ENCODE measurements at regions not wholly inside any gene's neighbourhood (a gene's known extent, or its start where the extent isn't known, plus 50 kb on each side); places are given as distances from the start of the nearest gene placed in this dataset.

- no peak overlapping the region for H3K4me3 Mint-ChIP-seq (ENCODE audit: unreplicated experiment)
- no peak for TF ChIP-seq CTCF (IDR thresholded peaks at IDR 0.05; ENCODE audit: insufficient read depth in 1 of 2, low read depth in 1 of 2, low read length in 1 of 2, severe bottlenecking in 1 of 2, unreplicated experiment in 1 of 2)
- Histone ChIP-seq H3K9me3 (peaks cover 2% of the 10 kb centered on the region; the same call in 1 of the 2 replicates), H3K4me1 (no peaks in the 10 kb centered on the region; the same call in 1 of the 2 replicates), H3K27me3 (replicated peaks; ENCODE audit: control insufficient read depth, insufficient read depth, low read length) (no peaks in the 10 kb centered on the region), H3K36me3 (ENCODE audit: control insufficient read depth, insufficient read depth, low read length) (no peaks in the 10 kb centered on the region), H3K4me3 (ENCODE audit: low read depth, low read length) (no peak overlapping the region)
- H3K27ac Mint-ChIP-seq (ENCODE audit: unreplicated experiment) = no peak overlapping the region
- DNase-seq = no peak
- ChIA-PET CTCF (no interaction called here), POLR2A (no interaction called here)
- BruUV-seq (replicated peaks) = no TSS peak
- no peaks in the 10 kb centered on the region for H3K9me3 Mint-ChIP-seq (ENCODE audit: unreplicated experiment)
- H3K4me1 Mint-ChIP-seq (ENCODE audit: low read depth, unreplicated experiment) = no peaks in the 10 kb centered on the region
- intact Hi-C loops (cut with micrococcal nuclease; ENCODE audit: unreplicated experiment) = no loop called here
- no peaks in the 10 kb centered on the region for H3K36me3 Mint-ChIP-seq (ENCODE audit: insufficient read depth, unreplicated experiment)
- H3K27me3 Mint-ChIP-seq (ENCODE audit: insufficient read depth, unreplicated experiment) = no peaks in the 10 kb centered on the region
Observed at GRCh38 chr3:128548426-128549282, 55.7 kb upstream of the GATA2 start.

- POLR2A ChIA-PET = no interaction called here
- Mint-ChIP-seq H3K36me3 (ENCODE audit: insufficient read depth, unreplicated experiment) (no peaks in the 10 kb centered on the region), H3K9me3 (ENCODE audit: unreplicated experiment) (peaks cover 6% of the 10 kb centered on the region), H3K27me3 (ENCODE audit: insufficient read depth, unreplicated experiment) (no peaks in the 10 kb centered on the region), H3K4me3 (ENCODE audit: unreplicated experiment) (no peak overlapping the region), H3K4me1 (ENCODE audit: low read depth, unreplicated experiment) (no peaks in the 10 kb centered on the region), H3K27ac (ENCODE audit: unreplicated experiment) (no peak overlapping the region)
- CTCF ChIA-PET = no interaction called here
- no TSS peak for BruUV-seq (replicated peaks)
- H3K36me3 ChIP-seq (ENCODE audit: control insufficient read depth, insufficient read depth, low read length) = no peaks in the 10 kb centered on the region
- H3K4me1 ChIP-seq = no peaks in the 10 kb centered on the region; the same call in 1 of the 2 replicates
- H3K27me3 ChIP-seq (replicated peaks; ENCODE audit: control insufficient read depth, insufficient read depth, low read length) = no peaks in the 10 kb centered on the region
- TF ChIP-seq CTCF (IDR thresholded peaks at IDR 0.05; ENCODE audit: insufficient read depth in 1 of 2, low read depth in 1 of 2, low read length in 1 of 2, severe bottlenecking in 1 of 2, unreplicated experiment in 1 of 2) = no peak
- H3K9me3 ChIP-seq = peaks cover 4% of the 10 kb centered on the region; the same call in 1 of the 2 replicates
- intact Hi-C loops (cut with micrococcal nuclease; ENCODE audit: unreplicated experiment) = no loop called here
- no peak for DNase-seq
- no peak overlapping the region for H3K4me3 ChIP-seq (ENCODE audit: low read depth, low read length)
Observed at GRCh38 chr3:128548021-128548420, 55.0 kb upstream of the GATA2 start.

- H3K36me3 ChIP-seq (ENCODE audit: control insufficient read depth, insufficient read depth, low read length) = no peaks in the 10 kb centered on the region
- peaks cover 4% of the 10 kb centered on the region; the same call in 1 of the 2 replicates for H3K9me3 ChIP-seq
- Mint-ChIP-seq H3K4me1 (ENCODE audit: low read depth, unreplicated experiment) (no peaks in the 10 kb centered on the region), H3K27me3 (ENCODE audit: insufficient read depth, unreplicated experiment) (peaks cover 2% of the 10 kb centered on the region), H3K9me3 (ENCODE audit: unreplicated experiment) (peaks cover 12% of the 10 kb centered on the region), H3K4me3 (ENCODE audit: unreplicated experiment) (no peak overlapping the region), H3K27ac (ENCODE audit: unreplicated experiment) (no peak overlapping the region), H3K36me3 (ENCODE audit: insufficient read depth, unreplicated experiment) (no peaks in the 10 kb centered on the region)
- CTCF ChIA-PET = no interaction called here
- POLR2A ChIA-PET = interaction anchor here (0.6 kb wide), 1 partner anchor 26 kb away, joined by 4 read pairs; no protein-coding TSS in a partner anchor
- no peaks in the 10 kb centered on the region; the same call in 1 of the 2 replicates for H3K4me1 ChIP-seq
- intact Hi-C loops (cut with micrococcal nuclease; ENCODE audit: unreplicated experiment) = no loop called here
- no peaks in the 10 kb centered on the region for H3K27me3 ChIP-seq (replicated peaks; ENCODE audit: control insufficient read depth, insufficient read depth, low read length)
- TF ChIP-seq CTCF (IDR thresholded peaks at IDR 0.05; ENCODE audit: insufficient read depth in 1 of 2, low read depth in 1 of 2, low read length in 1 of 2, severe bottlenecking in 1 of 2, unreplicated experiment in 1 of 2) = no peak
- no peak for DNase-seq
- no TSS peak for BruUV-seq (replicated peaks)
- no peak overlapping the region for H3K4me3 ChIP-seq (ENCODE audit: low read depth, low read length)
Observed at GRCh38 chr3:128547368-128547987, 54.5 kb upstream of the GATA2 start.

Measured in Caco-2 (cell line).